ENCODE measurements at regions not wholly inside any gene's neighbourhood (a gene's known extent, or its start where the extent isn't known, plus 50 kb on each side); places are given as distances from the start of the nearest gene placed in this dataset.
A peak's percentile ranks its signal among the peaks of the same experiment; 100 is the strongest.

DNA sequence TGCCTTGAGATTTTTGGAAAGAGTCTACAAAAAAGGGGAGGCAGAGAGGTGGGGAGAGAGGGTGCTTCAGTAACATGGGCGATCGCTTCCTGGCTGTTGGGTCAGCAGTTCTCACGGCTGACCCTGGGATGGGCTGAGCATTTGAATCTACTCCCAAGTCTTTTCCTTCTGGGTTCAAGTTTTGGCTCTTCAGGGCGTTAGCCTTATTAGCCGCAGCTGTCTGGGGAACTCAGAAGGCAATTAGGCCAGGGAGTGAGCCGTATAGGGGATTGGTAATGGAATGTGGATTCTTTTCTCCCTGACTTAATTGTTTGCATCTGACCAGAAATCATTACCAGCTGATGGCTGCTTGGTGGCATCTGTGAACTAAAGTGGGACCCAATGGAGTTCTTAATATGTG is 250.5 kb upstream of the SKOR2 start:
- intact Hi-C loops (cut with micrococcal nuclease; ENCODE audit: unreplicated experiment) (no loop called here), in situ Hi-C loops (cut with HindIII; ENCODE audit: extremely low pct_ligation_motif_present, low pct_unique_long_range_greater_than_20kb) (no loop called here)
- Histone ChIP-seq H2AFZ (ENCODE audit: low read length) (no peak overlapping the region), H3K79me2 (ENCODE audit: insufficient read depth, low read length) (no peaks in the 10 kb centered on the region), H3K9ac (ENCODE audit: insufficient read depth, low read depth, low read length) (no peak overlapping the region), H3K9me3 (ENCODE audit: low read length) (no peaks in the 10 kb centered on the region), H3K4me3 (replicated peaks in 1 of 3; ENCODE audit: insufficient read depth in 1 of 3, low read depth in 2 of 3, low read length in 3 of 3) (no peak overlapping the region), H4K20me1 (ENCODE audit: insufficient read depth, low read length) (no peaks in the 10 kb centered on the region), H3K27ac (ENCODE audit: extremely low read length, insufficient read depth, low read length) (no peak overlapping the region), H3K4me2 (ENCODE audit: low read depth, low read length) (no peak overlapping the region), H3K36me3 (replicated peaks in 1 of 2; ENCODE audit: control insufficient read depth in 1 of 2, insufficient read depth in 2 of 2, low read length in 2 of 2) (no peaks in the 10 kb centered on the region), H3K4me1 (ENCODE audit: insufficient read depth, low read length) (no peaks in the 10 kb centered on the region), H3K27me3 (ENCODE audit: control insufficient read depth in 1 of 2, insufficient read depth in 2 of 2, low read length in 2 of 2) (0 out of 5 replicates have a peak, but pooled peaks cover 0 to 1% of the 10 kb centered on the region in 2 experiments)
- no peak for DNase-seq (ENCODE audit: low spot score)
- FAIRE-seq = no peak
- 11% methylated on average over 6 of the region's 6 CpGs for WGBS (ENCODE audit: low lambda C conversion rate)
- ChIA-PET POLR2A (no interaction called here), CTCF (ENCODE audit: low intra/inter-chr PET ratio, low total read pairs) (no interaction called here)
- TF ChIP-seq GZF1 (CRISPR knock-in tag; IDR thresholded peaks at IDR 0.05) = no peak
- no TSS peak for BruUV-seq (replicated peaks)
- no peak for ATAC-seq

DNA sequence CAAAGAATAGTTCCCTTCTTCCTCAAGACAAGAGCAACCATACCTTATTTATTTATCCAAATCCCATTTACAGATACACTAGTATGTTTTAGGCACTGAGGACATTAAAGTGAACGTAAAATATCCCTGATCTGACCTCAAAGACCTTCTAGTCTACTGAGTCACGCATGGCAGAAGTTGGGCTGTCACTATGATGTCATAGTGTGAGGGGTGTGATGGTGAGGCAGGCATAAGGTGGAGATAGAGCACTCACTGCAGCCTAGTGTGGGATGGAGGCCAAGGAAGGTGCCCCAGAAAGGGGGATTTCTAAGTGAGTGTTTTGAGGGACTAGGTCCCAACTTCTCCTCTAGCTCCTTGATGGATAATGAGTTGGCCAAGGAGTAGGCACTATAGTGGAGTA is 249.5 kb upstream of the SKOR2 start:
- ChIA-PET POLR2A (no interaction called here), CTCF (ENCODE audit: low intra/inter-chr PET ratio, low total read pairs) (no interaction called here)
- Histone ChIP-seq H3K27me3 (ENCODE audit: control insufficient read depth in 1 of 2, insufficient read depth in 2 of 2, low read length in 2 of 2) (0 out of 5 replicates have a peak, but pooled peaks cover 0 to 1% of the 10 kb centered on the region in 2 experiments), H2AFZ (ENCODE audit: low read length) (no peak overlapping the region), H3K79me2 (ENCODE audit: insufficient read depth, low read length) (no peaks in the 10 kb centered on the region), H3K4me2 (ENCODE audit: low read depth, low read length) (no peak overlapping the region), H3K4me1 (ENCODE audit: insufficient read depth, low read length) (no peaks in the 10 kb centered on the region), H3K36me3 (replicated peaks in 1 of 2; ENCODE audit: control insufficient read depth in 1 of 2, insufficient read depth in 2 of 2, low read length in 2 of 2) (no peaks in the 10 kb centered on the region), H3K9me3 (ENCODE audit: low read length) (no peaks in the 10 kb centered on the region), H4K20me1 (ENCODE audit: insufficient read depth, low read length) (no peaks in the 10 kb centered on the region), H3K4me3 (replicated peaks in 1 of 3; ENCODE audit: insufficient read depth in 1 of 3, low read depth in 2 of 3, low read length in 3 of 3) (no peak overlapping the region), H3K27ac (ENCODE audit: extremely low read length, insufficient read depth, low read length) (no peak overlapping the region), H3K9ac (ENCODE audit: insufficient read depth, low read depth, low read length) (no peak overlapping the region)
- intact Hi-C loops (cut with micrococcal nuclease; ENCODE audit: unreplicated experiment) (no loop called here), in situ Hi-C loops (cut with HindIII; ENCODE audit: extremely low pct_ligation_motif_present, low pct_unique_long_range_greater_than_20kb) (no loop called here)
- FAIRE-seq (no peak), ATAC-seq (no peak), DNase-seq (ENCODE audit: low spot score) (no peak)
- no peak for TF ChIP-seq RBAK (CRISPR knock-in tag; IDR thresholded peaks at IDR 0.05)
- peak; percentile 57 for TF ChIP-seq ATF7 (IDR thresholded peaks at IDR 0.05)
- no peak for TF ChIP-seq ATF7 (CRISPR knock-in tag; IDR thresholded peaks at IDR 0.05)
- TF ChIP-seq CREB1 (IDR thresholded peaks at IDR 0.05) = peak; percentile 57; the same call in 1 of the 2 replicates
- TF ChIP-seq CREB1 (CRISPR knock-in tag; IDR thresholded peaks at IDR 0.05) = no peak
- TF ChIP-seq MTA1 (CRISPR knock-in tag; IDR thresholded peaks at IDR 0.05; ENCODE audit: borderline replicate concordance) = no peak
- BruUV-seq (replicated peaks) = no TSS peak
- 35% methylated on average over 2 of the region's 2 CpGs for WGBS (ENCODE audit: low lambda C conversion rate)
